Hematopoietic multipotent progenitor cell treated with erythropoietin and hydrocortisone succinate and interleukin-3 and kit ligand, for 6 days (in vitro differentiated cells): ENCODE measurements at regions not wholly inside any gene's neighbourhood (a gene's known extent, or its start where the extent isn't known, plus 50 kb on each side); places are given as distances from the start of the nearest gene placed in this dataset.
A peak's percentile ranks its signal among the peaks of the same experiment; 100 is the strongest.

ENCODE experiments used
- DNase-seq: peaks from one replicate; pipeline ENCODE4 v3.0.0-alpha.2; 2015

- DNase-seq = no peak
Observed at GRCh38 chr6:43916924-43917877, 147.2 kb downstream of the VEGFA start.

GRCh38 chr6:43915986-43916923 is 146.2 kb downstream of the VEGFA start:
- DNase-seq = peak; percentile 85

GRCh38 chr6:43915208-43915869 is 145.3 kb downstream of the VEGFA start:
- DNase-seq = no peak

GRCh38 chr6:43914272-43915147 is 144.5 kb downstream of the VEGFA start:
- no peak for DNase-seq

GRCh38 chr6:43913375-43914271 is 143.6 kb downstream of the VEGFA start:
- no peak for DNase-seq

- no peak for DNase-seq
Observed at GRCh38 chr6:43912598-43913371, 142.8 kb downstream of the VEGFA start.

GRCh38 chr6:43912116-43912577 is 142.1 kb downstream of the VEGFA start:
- DNase-seq = no peak

GRCh38 chr6:43911354-43912115 is 141.5 kb downstream of the VEGFA start:
- DNase-seq = no peak

GRCh38 chr6:43910638-43911353 is 140.8 kb downstream of the VEGFA start:
- DNase-seq = no peak

- DNase-seq = no peak
Observed at GRCh38 chr6:43910149-43910637, 140.2 kb downstream of the VEGFA start.

GRCh38 chr6:43909474-43910148 is 139.6 kb downstream of the VEGFA start:
- no peak for DNase-seq

GRCh38 chr6:43907789-43908472 is 137.9 kb downstream of the VEGFA start:
- no peak for DNase-seq

- no peak for DNase-seq
Observed at GRCh38 chr6:43907312-43907711, 137.3 kb downstream of the VEGFA start.

GRCh38 chr6:43904311-43905123 is 134.5 kb downstream of the VEGFA start:
- DNase-seq = no peak

- DNase-seq = no peak
Observed at GRCh38 chr6:43903739-43904290, 133.8 kb downstream of the VEGFA start.

- peak; percentile 61 for DNase-seq
Observed at GRCh38 chr6:43901733-43902230, 131.8 kb downstream of the VEGFA start.
